GM12891 (cell line): ENCODE measurements at regions not wholly inside any gene's neighbourhood (a gene's known extent, or its start where the extent isn't known, plus 50 kb on each side); places are given as distances from the start of the nearest gene placed in this dataset.

Source experiments
- PAX5 ChIP-seq: IDR thresholded peaks from 2 replicates; pipeline ENCODE4 v1.6.1; 2011; ENCODE audit warnings: low read length, moderate library complexity, mild to moderate bottlenecking; ENCODE audit not compliant: insufficient read depth, severe bottlenecking
- POLR2A ChIP-seq: IDR thresholded peaks from 2 replicates; pipeline ENCODE4 v1.6.1; 2011; ENCODE audit warnings: low read depth, low read length, control low read depth
- POLR2AphosphoS5 ChIP-seq: IDR thresholded peaks from 2 replicates; pipeline ENCODE4 v1.6.1; 2011; ENCODE audit warnings: low read depth, low read length, control low read depth
- POU2F2 ChIP-seq: IDR thresholded peaks from 2 replicates; pipeline ENCODE4 v1.6.1; 2011; ENCODE audit warnings: low read depth, mild to moderate bottlenecking, control low read depth, low read length, moderate library complexity
- SPI1 ChIP-seq: IDR thresholded peaks from 2 replicates; pipeline ENCODE4 v1.6.1; 2011; ENCODE audit warnings: low read depth, low read length, control low read depth
- TAF1 ChIP-seq: IDR thresholded peaks from 2 replicates; pipeline ENCODE4 v1.6.1; 2011; ENCODE audit warnings: low read depth, low read length, control low read depth

DNA sequence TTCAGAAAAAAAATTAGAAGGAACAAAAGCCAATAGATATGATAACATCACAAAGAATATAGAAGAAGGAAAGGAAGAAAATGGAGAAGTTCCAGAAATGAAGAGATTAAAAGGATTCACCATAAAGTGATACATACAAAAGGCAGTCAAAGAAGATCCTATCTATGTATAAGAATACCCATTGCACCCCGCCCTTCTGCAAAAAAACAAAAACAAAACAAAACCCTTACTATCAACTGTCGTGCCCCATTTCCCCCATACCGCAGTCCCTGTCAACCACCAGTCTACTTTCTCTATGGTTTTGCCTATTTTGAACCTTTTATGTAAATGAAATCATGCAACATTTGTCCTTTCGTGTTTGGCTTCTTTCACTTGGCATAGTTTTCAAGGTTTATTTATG lies 385.6 kb downstream of the PRDM5 start:
- TF ChIP-seq POLR2AphosphoS5 (no peak), POLR2A (no peak), TAF1 (no peak), SPI1 (no peak), PAX5 (no peak), POU2F2 (no peak)
